Left hindlimb (tissue), 1 donor: ENCODE measurements at regions not wholly inside any gene's neighbourhood (a gene's known extent, or its start where the extent isn't known, plus 50 kb on each side); places are given as distances from the start of the nearest gene placed in this dataset.

Experiments used
- DNase-seq: peaks from one replicate; pipeline ENCODE4 v3.0.0-alpha.2; 2018

DNA sequence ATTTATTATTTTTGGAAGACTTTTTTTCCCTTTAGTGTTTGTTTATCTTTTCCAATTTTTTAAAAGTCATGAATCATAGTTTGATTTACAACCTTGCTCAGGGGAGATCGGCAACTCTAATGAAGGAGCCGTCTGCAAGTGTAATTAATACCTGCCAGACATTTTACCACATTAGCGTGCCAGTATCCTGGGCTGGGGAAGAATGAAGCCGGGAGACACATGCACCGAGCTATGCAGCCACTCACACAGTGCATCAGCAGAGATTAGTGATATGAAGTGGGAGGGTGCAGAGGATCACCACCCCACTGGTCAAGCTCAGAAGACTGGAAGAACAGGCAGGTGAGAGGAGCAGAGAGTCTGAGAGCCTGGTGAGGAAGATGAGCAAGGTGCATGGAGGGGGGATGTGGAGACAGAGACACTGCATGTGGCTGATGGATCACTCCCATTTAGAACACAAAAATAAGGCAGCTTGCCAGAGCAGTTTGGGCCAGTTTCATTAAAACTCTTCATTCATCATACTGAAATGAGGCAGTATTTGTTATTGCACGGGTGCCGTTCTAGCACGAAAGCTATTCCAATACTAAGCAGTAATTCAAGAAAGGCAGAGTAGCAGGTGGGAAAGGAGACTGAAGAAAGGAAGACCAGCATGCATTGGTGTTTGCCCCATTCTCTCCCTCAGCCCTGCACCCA, 821.6 kb downstream of the TUSC7 start:
- no peak for DNase-seq

DNA sequence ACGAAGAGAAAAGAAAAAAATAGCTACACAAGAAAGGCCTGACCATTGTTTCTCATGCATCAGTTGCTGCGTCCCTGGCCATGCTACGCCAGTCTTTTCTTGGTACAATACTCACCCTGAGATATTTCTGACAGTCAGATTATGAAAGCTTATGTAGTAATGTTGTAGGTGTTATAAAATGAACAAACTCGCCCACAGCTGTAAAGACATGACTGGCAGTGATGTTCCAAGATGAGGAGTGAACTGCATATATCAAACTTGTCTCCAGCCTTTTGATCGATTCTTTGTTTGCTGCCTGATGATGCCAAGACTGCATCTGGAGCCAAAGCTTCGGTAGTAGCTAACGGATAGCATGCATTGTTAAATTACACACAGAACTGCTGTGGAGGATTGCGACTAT, 822.7 kb downstream of the TUSC7 start:
- DNase-seq, result no peak

DNA sequence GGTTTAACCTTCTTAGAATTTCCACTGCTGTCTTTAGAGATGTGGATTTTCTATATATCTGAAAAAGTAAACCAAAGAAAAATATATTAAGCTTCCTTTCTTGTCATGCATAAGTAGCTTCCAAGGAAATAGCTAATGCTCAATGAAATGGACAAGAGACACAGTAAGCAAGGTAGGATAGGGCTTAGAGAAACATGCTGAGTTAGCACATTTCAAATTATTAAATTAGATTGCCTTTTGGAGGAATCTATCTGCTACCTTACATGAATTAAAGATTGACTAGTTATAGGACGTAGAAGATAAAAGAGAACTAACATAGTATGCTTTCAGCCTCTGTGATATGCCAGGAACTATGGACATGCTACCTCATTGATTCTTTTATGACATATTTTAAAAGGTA, 824.6 kb downstream of the TUSC7 start:
- DNase-seq, result no peak

DNA sequence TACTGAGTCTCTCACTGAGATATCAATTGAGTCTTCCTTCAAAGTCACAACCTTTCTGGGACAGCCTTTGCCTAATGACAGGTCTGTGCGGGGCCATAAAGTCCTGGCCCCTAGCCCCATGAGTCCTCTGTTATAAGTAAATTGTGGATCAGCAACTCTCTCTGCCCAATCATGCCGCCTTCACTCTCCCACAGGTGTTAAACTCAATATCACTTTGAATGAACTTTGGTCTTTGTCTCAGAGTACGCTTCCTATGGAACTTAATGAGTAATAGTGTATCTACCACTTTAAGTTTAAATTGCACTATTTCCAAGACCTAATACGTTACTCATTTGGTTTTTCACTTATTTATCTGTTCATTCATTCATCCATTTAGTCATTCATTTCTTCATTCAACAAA, 826.4 kb downstream of the TUSC7 start:
- no peak for DNase-seq

DNA sequence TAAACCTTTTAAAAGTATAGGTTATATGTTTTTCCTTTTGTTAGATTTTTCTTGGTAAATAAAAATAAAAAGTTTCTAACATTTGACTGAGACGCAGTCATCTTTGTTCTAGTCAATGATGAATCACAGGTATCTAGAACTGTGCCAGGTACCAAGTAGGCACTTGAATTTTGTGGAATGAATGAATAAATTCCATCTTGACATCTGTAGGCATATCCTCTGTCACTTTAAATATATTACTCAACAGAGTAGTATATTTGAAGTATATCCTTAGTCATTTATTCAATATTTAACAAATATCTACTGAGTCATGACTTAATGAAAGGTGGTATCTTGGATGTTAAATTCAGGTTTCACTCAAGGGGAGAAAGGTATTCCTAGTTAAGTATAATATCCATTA, 828.4 kb downstream of the TUSC7 start:
- no peak for DNase-seq

DNA sequence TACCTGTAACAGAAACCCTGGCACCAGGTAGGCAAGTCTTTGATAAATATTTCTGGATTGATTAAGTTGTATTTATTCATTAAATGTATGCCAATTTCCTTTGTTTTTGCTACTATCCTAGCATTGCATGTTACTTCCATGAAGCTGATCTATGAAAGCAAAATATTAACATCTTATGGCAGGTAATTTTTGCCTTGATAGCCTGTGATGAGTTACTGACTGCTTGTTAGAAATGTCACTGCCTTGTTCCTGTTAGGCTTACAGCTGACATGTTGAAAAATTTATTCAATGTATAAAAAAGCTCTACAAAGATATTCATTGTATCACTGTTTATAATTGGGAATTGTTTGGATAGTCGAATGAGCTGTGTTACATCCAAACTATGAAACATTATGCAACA, 830.1 kb downstream of the TUSC7 start:
- no peak for DNase-seq

DNA sequence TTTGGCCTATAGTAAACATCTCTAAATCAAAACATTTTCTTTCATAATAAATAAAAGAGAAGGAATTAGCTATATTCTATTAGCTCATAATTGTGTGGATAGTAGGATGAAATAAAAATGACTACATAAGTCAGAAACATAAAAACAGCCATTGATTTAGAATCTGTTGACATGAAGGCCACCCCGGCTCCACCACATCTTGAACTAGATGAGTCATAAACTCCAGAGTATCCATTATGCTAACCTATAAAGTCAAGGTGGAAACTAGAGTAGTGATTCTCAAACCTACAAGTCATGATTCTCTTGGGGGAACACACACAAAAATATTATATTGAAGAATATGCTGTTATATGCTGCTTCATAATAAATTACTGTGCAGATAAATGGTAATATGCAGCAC, 831.0 kb downstream of the TUSC7 start:
- no peak for DNase-seq

DNA sequence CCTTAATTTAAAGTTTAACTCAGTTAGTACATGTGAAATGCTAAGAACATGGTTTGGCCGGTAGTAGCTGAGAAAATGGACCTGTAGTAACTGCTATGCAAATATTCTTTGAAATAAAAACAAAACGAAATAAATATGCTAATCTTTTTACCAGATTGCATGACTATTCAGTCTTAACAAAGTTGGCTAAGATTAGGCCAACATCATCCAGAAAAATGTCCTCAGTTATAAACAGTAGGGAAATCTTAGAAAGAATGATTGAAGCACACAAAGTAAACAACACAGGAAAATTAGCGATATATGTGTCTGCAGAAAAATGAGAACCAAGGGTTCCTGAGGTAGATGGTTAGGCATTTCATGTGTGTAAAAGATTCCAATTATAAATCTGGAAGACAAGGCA, 832.1 kb downstream of the TUSC7 start:
- DNase-seq, result no peak

DNA sequence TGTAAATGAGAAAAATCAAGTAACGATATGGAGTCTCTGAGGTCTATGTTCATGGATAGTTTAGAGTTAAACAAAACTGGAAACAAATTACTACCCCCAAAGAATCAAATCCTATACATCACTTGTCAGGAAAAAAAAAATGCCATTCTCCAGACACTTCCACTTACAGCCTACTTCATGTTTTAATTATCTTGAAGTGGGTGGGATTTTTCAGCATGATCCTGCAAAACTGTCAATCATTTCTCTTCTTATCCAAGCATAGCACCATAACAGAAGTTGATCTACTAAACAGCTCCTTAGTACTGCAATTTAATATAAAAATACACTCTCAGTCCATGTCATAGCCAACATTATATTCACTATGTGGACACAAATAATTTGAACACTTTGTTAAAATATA, 833.9 kb downstream of the TUSC7 start:
- no peak for DNase-seq

DNA sequence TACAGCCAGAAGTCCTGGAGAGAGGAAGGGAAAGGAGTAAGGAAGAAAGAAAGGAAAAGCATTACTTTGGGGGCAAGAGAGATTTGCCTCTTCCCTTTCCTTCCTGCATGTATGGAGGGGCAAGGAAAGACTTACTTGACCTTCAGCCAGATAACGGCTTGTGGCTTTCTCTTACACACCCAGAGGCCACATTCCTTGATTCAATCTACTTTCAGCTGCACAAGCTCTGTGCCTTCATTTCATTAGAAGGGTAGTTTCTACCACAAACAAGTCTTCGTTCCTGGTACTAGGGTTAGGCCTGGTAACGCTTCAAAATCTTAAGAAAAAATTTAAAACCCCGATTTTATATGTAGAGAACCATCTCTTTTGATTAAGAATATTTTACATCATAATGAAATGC, 835.9 kb downstream of the TUSC7 start:
- DNase-seq, result no peak

DNA sequence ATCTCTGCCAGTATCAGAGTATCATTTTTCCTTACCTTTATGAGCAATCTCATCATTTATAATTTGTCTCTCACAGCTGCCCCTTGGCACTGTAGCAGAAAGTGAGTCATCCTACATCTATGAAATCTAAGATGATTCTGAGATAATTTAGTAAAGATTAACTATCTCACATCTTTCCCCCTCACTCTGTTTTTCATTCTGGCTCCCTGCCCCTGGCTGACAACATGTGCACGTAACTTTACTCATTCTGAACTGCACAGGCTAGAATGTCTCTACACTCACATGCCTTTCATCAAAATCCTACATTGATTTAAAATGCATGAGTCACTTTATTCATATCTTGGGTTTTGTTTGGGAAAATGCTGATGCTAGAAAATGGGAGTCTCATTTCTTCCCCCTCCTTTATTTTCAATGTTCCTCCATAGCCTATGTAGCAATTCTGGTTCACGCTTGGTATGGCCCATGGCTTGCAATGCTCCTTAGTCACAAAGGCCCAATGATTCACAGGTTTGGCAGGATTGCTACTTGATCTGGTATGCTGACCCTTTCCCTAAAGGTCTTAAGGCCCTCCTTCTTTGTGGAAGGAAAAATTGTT, 838.5 kb downstream of the TUSC7 start:
- DNase-seq, result no peak

DNA sequence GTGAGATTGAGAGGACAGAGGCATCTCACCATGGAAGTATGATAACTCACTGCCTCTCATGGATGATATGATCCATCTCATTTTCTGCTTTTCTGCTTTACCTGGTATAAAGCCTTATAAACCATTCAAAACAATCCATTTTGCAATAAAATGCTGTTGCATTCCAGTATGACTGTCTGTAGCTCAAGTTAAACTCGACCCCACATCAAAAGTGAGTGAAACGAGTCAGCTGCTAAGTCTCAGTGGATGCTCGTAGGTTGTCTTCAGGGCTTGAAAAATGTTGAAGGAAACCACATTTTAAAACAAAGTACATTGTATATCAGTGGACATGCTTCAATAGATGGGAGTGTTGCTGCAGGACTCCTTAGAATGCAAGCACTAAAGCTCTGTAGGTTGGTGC, 839.0 kb downstream of the TUSC7 start:
- no peak for DNase-seq

DNA sequence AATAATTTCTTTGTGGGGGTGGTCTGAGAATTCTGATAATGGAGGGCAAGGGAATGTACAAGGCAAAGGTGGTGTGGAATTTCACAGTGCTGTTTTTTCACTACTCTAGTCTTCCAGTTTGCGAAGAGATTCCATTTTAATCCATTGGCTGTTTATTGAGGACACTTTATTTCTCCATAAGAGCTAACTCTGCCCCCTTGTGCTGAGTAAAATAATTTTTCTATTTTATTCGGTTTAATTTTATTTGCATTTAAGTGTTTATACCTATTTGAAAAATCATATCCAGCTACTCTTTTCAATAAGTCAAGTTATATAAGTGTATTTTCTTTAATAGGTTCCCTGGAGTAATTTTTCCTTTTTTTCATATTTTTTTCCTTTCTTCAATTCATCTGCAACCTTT, 840.1 kb downstream of the TUSC7 start:
- DNase-seq, result no peak

DNA sequence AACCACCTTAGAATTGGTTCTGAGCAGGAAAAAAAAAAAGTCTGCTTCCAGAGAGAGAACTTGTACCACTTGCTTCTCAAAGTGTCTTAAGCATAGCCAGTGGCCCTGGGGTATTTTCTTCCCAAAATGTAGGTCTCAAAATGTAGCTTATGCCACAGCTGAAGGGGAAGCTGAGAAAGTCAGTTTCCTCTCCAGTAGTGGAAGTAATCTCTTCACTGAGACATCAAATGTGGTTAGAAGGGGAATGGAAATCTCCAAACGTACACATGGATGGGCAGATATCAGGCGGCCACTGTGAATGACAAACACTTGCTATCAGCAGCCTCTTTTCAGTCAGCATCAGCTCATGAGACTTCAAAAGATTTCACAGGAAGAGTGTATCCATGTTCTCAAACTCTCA, 841.2 kb downstream of the TUSC7 start:
- no peak for DNase-seq

DNA sequence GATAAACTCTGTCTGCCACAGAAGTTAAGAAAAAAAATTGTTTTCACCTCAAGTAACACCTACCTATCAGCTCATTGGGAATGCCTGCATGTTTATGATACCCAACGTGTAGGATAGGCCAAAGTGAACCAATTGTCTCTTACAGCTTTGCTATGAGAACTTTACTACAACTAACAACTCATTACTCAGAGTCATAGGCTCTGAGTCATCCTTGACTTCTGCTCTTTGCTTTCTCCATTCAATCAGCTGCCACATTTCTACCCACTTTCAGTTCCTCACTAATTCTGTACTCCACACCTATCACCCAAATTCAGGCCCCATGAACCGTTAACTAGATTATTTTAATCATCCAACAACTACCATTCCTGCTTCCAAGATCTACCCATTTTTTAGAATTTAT, 843.9 kb downstream of the TUSC7 start:
- DNase-seq, result no peak

DNA sequence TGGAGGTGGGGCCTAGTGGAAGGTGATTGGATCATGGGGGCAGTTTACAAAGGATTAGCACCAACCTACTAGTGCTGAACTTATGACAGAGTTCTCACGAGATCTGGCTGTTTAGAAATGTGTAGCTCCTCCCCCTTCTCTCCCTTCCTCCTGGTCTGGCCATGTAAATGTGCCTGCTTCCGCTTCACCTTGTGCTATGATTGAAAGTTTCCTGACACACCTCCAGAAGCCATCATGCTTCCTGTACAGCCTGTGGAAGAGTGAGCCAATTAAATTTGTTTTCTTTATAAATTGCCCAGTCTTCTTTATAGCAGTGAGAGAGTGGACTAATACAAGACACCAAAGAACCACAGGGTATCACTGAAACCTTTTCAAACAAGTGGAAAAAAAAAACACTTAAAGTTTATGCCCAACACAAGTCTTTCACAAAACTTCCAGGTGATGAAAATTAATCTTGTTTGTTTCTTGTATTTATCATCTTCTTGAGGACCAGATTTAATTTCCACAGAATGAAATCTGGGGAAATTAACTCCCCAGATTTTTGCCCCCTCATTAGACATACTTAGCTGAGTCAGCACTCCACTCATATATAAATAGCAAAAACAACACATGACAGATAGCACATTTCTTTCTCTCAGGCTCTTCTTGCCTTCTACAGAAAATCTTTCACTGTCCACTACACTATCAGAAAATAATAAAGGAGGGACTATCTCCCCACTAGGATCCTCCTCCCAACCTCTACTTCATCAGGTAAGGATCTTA, 847.2 kb downstream of the TUSC7 start:
- DNase-seq, result no peak

DNA sequence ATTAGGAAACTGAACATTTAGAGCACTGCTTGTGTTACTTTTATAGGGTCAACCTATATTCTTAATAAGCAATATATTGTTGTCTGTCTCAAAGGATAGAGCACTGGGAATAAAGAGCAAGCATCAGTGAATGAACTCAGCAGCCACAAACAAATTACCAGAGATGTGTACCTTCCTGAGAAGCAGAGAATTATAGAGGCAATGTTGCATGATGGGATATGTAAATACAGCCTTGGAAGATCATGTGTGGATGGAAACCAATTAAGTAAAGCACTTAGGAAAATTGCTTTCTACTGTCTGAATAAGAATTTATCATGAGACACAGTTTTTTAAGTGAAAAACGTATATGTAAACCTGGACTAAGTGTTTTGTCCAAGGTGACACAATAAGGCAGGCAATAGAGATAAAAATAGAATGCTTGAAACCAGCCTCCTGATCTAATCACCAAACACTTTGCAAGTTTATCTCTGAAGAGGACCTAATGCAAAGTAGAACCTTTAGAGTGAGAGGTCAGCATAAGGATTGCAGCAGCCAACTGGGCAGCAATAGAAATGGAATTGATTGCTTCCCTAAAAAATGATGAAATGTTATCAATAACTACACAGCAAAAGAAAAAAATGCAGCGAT, 848.0 kb downstream of the TUSC7 start:
- DNase-seq, result no peak

DNA sequence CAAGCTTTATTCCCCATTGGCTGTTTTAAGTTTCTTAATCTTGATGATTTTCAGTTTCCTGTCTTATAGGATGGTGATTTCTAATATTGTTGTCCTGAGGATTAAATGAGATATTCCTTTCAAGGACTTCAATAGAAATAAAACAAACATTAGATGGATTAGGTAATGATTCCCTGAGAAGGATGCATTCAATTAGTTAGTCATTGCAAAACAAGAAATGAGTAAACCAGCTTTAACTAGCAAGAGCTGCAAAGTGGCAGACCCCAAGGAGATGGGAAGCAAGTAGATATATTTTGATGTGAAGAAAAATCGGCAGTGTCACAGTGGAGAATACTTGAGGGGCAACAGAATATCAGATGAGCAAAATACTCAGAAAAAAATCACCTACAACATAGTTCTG, 849.1 kb downstream of the TUSC7 start:
- DNase-seq, result no peak

DNA sequence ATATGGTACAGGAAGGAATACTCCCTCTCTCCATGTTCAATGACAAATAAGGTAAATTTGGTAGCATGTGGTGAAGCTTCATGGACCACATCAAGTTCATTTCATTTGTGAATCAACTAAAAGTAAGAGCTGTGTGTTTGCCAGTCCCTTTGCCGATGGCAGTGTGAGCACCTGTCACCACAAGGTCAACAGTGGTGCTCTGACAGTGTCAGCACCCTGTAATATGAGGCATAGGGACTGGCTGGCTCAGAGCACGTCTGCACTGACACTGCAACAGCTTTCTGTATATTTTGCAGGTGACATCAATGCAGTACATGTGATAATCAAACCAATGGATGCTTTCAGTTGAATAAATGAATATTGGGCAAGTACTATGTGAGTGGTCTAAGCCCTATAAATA, 852.4 kb downstream of the TUSC7 start:
- DNase-seq, result no peak

DNA sequence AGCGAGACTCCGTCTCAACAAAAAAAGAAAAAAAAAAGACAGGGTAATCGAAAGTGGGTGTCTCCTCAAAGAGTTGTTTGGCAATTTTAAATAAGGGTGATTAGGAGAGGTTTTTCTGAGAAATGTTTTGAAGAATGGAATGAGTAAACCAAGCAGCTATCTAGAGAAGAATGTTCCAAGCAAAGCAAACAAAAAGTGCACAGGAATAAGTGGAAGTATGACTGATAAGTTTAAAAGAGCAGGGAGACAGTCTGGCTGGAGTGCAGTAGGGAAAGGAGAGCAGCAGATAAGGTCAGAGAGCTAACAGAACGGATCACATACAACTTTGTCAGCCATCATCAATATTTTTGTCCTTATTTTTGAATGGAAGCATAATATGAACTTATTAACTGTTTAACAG, 853.5 kb downstream of the TUSC7 start:
- no peak for DNase-seq

DNA sequence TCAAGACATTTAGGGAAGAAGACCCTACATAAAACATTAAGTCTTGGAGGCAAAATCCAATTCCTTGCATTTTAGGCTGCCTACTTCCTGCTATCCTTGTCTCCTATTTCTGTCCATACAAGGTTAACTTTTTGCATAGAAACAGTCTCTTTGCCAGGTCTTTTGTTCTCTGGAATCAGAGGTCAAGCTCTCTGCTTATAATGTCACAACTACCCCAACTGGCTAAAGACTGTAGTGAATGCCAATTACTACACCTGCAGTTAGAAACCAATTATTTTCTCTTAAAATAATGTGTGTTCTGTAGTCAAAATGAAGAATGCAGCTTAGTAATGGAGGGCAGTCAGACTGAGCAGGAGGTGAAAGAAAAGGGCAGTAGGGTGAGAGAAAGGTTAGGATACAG, 856.2 kb downstream of the TUSC7 start:
- DNase-seq, result no peak

DNA sequence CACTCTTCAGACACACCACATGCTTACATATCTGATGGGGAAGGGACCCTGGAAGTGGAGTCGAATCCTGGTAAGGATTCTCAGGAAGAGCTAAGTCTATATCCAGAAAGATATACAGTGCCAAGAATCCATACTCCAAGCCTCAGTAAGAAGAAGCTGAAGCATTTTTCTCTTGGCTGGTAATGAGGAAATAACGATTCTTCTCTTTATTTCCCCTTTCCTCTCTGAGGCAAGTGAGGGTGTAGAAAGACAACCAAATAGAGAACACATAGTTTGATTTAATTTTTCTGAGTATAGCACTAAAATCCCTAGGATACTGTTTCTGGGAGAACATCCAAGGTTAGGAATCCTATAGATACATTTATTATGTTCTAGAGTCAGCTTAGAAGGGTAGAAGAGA, 857.3 kb downstream of the TUSC7 start:
- no peak for DNase-seq

DNA sequence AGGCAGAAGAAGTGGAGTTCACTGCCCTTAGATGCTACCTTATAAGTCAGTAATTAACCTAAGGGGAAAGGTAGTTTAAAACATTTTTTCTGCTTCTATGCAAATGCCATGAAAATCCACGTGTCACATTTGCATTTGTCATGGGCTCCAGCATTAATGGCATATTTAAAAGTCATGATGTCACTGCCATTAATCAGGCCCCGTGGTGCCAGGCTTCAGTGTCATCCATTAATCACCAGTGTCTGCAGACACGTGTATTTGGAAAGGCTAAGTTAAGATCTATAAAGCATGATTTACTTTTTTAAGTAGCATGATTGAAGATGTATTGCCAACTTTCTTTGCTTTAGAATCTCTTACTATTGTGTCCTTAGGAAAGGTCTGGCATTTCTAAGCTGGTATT, 857.8 kb downstream of the TUSC7 start:
- DNase-seq, result no peak

DNA sequence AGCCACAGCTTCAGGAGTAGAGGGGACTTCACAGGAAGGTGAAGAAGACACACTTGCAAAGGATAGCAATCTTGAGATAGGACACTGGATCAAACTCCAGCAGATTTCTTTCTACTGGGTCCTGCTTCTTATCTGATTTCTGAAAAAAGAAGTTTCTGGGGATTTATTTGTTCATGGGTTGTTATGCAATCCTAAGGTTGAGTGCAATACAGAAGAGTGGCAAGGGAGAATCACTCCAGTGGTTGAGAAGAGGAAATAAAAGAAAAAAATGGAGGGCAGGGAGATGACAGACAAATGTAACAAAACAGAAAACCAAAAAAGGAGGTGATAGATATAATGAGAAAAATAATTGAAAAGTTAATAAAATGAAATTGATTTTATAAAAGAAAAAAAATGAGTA, 858.3 kb downstream of the TUSC7 start:
- DNase-seq, result no peak
